A549 (cell line): ENCODE measurements at regions not wholly inside any gene's neighbourhood (a gene's known extent, or its start where the extent isn't known, plus 50 kb on each side); places are given as distances from the start of the nearest gene placed in this dataset.

ENCODE experiments used
- ATAC-seq, 2 experiments: fragments of 200-7000 bp in 1 of 2; fragments of >200 bp in 1 of 2; cut with Nextera tagmentation in 1 of 2; cut with Tn5 transposase in 1 of 2; 3 replicates each; pipeline versions ENCODE4 v1.8.0 to v1.9.1; 2018 to 2020; ENCODE audit warnings: mild to moderate bottlenecking in 1 of 2, moderate library complexity in 1 of 2
- CTCF ChIA-PET: fragments of 300-600 bp; sonication (Branson Sonifier 250); formaldehyde crosslinking; extraction: SDS; loops from one replicate; lab custom pipeline; 2021; ENCODE audit warnings: antibody characterized with exemption, inconsistent platforms; lab: Yijun Ruan, JAX
- POLR2A ChIA-PET: fragments of 350-600 bp; formaldehyde crosslinking; extraction: SDS; loops from one replicate; lab custom pipeline; 2021; ENCODE audit warnings: antibody characterized with exemption, inconsistent platforms; lab: Yijun Ruan, JAX
- DNase-seq, 2 experiments: peaks; one replicate each; pipeline versions ENCODE4 v3.0.0 to v3.0.0-alpha.2; 2011 to 2016; ENCODE audit warnings: low read depth in 1 of 2, low spot score in 1 of 2
- FAIRE-seq: peaks from 2 replicates; lab custom pipeline; 2011; peaks lifted over from hg19 to GRCh38; lab: Jason Lieb, UNC
- H3K27ac ChIP-seq, 2 experiments: fragments of >200 bp; sonication (Bioruptor Twin); formaldehyde crosslinking; 3 replicates each; pipeline ENCODE4 v1.5.1; 2016 to 2017
- H3K4me1 ChIP-seq: fragments of >200 bp; sonication (Bioruptor Twin); formaldehyde crosslinking; 3 replicates; pipeline ENCODE4 v1.6.1; 2016
- H3K4me2 ChIP-seq: fragments of >200 bp; sonication (Bioruptor Twin); formaldehyde crosslinking; 3 replicates; pipeline ENCODE4 v1.6.1; 2016
- H3K4me3 ChIP-seq: fragments of >200 bp; sonication (Bioruptor Twin); formaldehyde crosslinking; 3 replicates; pipeline ENCODE4 v1.5.1; 2016
- H3K9me3 ChIP-seq: fragments of >200 bp; sonication (Bioruptor Twin); formaldehyde crosslinking; 3 replicates; pipeline ENCODE4 v1.6.1; 2016
- ESRRA ChIP-seq: fragments of 150-350 bp; IDR thresholded peaks from 2 replicates; pipeline ENCODE4 v1.6.1; 2014; ENCODE audit warnings: mild to moderate bottlenecking, low read length, borderline replicate concordance
- GATA3 ChIP-seq: IDR thresholded peaks from 2 replicates; pipeline ENCODE4 v1.6.1; 2012; ENCODE audit warnings: borderline replicate concordance
- HOXA7 ChIP-seq: fragments of 250-450 bp; sonication (Bioruptor Pico); IDR thresholded peaks from 2 replicates; pipeline ENCODE4 v1.5.0; 2020; ENCODE audit warnings: mild to moderate bottlenecking, moderate library complexity
- HOXB5 ChIP-seq: fragments of 250-450 bp; sonication (Bioruptor Pico); IDR thresholded peaks from 2 replicates; pipeline ENCODE4 v1.5.0; 2020; ENCODE audit warnings: mild to moderate bottlenecking, moderate library complexity
- KDM5A ChIP-seq: fragments of 200-600 bp; sonication (generic); IDR thresholded peaks from 2 replicates; pipeline ENCODE4 v1.6.1; 2016; ENCODE audit warnings: antibody characterized with exemption, mild to moderate bottlenecking
- ZFP36 ChIP-seq: fragments of 450-650 bp; IDR thresholded peaks from 2 replicates; pipeline ENCODE4 v1.6.1; 2014; ENCODE audit warnings: borderline replicate concordance; ENCODE audit not compliant: partially characterized antibody
- ZNF302 ChIP-seq: fragments of 250-450 bp; sonication (Bioruptor Pico); IDR thresholded peaks from 2 replicates; pipeline ENCODE4 v1.9.0; 2021; ENCODE audit warnings: inconsistent platforms, mild to moderate bottlenecking, moderate library complexity
- ZSCAN20 ChIP-seq: fragments of 250-450 bp; sonication (Bioruptor Pico); IDR thresholded peaks from 2 replicates; pipeline ENCODE4 v1.8.0; 2022; ENCODE audit warnings: mild to moderate bottlenecking, moderate library complexity
- WGBS: methylation state at CpG from one replicate; pipeline ENCODE4 v1.1.6; 2017; ENCODE audit errors: missing lambda C conversion rate; 5-methylcytosine and 5-hydroxymethylcytosine counted together
- TF ChIP-seq, protein P1 (sequence below): IDR thresholded peaks from 2 replicates; pipeline ENCODE4 v1.6.1; 2012; ENCODE audit warnings: low read depth, borderline replicate concordance
- TF ChIP-seq, protein P2 (sequence below): fragments of 250-450 bp; sonication (Bioruptor Pico); IDR thresholded peaks from 2 replicates; pipeline ENCODE4 v1.5.0; 2020; ENCODE audit warnings: low read depth, mild to moderate bottlenecking, moderate library complexity
- TF ChIP-seq, protein P3 (sequence below): fragments of >200 bp; sonication (Bioruptor Twin); formaldehyde crosslinking; IDR thresholded peaks from 3 replicates; pipeline ENCODE4 v1.5.1; 2016
- TF ChIP-seq, protein P4 (sequence below): fragments of 250-450 bp; sonication (Bioruptor Pico); IDR thresholded peaks from 2 replicates; pipeline ENCODE4 v1.5.0; 2021; ENCODE audit warnings: mild to moderate bottlenecking, moderate library complexity, borderline replicate concordance
- TF ChIP-seq, protein P5 (sequence below): fragments of 150-350 bp; IDR thresholded peaks from 2 replicates; pipeline ENCODE4 v1.6.1; 2014; ENCODE audit warnings: low read depth, mild to moderate bottlenecking, low read length
- TF ChIP-seq, protein P6 (sequence below): IDR thresholded peaks from 2 replicates; pipeline ENCODE4 v1.6.1; 2012
- TF ChIP-seq, protein P7 (sequence below): fragments of >200 bp; sonication (Bioruptor Twin); formaldehyde crosslinking; IDR thresholded peaks from 3 replicates; pipeline ENCODE4 v1.6.1; 2016

DNA sequence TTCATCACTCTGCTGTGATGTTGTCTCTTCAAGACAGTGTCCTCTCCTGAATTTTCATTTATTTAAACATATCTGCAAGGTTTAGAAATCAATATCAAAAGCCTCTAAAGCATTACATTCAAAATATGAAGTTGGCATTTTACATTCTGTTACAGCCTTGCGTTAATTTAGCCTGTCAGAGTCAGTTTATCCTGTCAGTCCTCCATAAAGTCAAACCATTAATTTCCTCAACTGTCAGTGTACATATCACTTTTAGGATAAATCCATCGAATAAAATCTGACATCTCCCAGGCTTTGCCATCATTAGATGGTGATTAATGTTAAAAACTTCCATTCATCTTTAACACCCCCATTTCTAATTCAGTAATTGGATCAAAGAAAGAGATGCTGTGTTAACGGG is 77.0 kb downstream of the NPY start:
- Histone ChIP-seq H3K4me1 (no peaks in the 10 kb centered on the region), H3K9me3 (no peaks in the 10 kb centered on the region; the same call in 2 of the 3 replicates), H3K27ac (no peak overlapping the region), H3K4me2 (no peak overlapping the region), H3K4me3 (no peak overlapping the region)
- WGBS, result 20% methylated on average over 3 of the region's 3 CpGs
- ChIA-PET CTCF (no interaction called here), POLR2A (no interaction called here)
- TF ChIP-seq HOXA7 (no peak), ZFP36 (no peak), ESRRA (no peak), GATA3 (no peak), ZSCAN20 (CRISPR knock-in tag) (no peak), KDM5A (no peak)
- TF ChIP-seq, protein P1, sequence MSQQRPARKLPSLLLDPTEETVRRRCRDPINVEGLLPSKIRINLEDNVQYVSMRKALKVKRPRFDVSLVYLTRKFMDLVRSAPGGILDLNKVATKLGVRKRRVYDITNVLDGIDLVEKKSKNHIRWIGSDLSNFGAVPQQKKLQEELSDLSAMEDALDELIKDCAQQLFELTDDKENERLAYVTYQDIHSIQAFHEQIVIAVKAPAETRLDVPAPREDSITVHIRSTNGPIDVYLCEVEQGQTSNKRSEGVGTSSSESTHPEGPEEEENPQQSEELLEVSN, result no peak
- TF ChIP-seq, protein P2, sequence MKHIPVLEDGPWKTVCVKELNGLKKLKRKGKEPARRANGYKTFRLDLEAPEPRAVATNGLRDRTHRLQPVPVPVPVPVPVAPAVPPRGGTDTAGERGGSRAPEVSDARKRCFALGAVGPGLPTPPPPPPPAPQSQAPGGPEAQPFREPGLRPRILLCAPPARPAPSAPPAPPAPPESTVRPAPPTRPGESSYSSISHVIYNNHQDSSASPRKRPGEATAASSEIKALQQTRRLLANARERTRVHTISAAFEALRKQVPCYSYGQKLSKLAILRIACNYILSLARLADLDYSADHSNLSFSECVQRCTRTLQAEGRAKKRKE (CRISPR knock-in tag), result no peak
- TF ChIP-seq, protein P3, sequence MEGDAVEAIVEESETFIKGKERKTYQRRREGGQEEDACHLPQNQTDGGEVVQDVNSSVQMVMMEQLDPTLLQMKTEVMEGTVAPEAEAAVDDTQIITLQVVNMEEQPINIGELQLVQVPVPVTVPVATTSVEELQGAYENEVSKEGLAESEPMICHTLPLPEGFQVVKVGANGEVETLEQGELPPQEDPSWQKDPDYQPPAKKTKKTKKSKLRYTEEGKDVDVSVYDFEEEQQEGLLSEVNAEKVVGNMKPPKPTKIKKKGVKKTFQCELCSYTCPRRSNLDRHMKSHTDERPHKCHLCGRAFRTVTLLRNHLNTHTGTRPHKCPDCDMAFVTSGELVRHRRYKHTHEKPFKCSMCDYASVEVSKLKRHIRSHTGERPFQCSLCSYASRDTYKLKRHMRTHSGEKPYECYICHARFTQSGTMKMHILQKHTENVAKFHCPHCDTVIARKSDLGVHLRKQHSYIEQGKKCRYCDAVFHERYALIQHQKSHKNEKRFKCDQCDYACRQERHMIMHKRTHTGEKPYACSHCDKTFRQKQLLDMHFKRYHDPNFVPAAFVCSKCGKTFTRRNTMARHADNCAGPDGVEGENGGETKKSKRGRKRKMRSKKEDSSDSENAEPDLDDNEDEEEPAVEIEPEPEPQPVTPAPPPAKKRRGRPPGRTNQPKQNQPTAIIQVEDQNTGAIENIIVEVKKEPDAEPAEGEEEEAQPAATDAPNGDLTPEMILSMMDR, result no peak
- TF ChIP-seq, protein P4, sequence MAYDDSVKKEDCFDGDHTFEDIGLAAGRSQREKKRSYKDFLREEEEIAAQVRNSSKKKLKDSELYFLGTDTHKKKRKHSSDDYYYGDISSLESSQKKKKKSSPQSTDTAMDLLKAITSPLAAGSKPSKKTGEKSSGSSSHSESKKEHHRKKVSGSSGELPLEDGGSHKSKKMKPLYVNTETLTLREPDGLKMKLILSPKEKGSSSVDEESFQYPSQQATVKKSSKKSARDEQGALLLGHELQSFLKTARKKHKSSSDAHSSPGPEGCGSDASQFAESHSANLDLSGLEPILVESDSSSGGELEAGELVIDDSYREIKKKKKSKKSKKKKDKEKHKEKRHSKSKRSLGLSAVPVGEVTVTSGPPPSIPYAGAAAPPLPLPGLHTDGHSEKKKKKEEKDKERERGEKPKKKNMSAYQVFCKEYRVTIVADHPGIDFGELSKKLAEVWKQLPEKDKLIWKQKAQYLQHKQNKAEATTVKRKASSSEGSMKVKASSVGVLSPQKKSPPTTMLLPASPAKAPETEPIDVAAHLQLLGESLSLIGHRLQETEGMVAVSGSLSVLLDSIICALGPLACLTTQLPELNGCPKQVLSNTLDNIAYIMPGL, result no peak
- TF ChIP-seq, protein P5, sequence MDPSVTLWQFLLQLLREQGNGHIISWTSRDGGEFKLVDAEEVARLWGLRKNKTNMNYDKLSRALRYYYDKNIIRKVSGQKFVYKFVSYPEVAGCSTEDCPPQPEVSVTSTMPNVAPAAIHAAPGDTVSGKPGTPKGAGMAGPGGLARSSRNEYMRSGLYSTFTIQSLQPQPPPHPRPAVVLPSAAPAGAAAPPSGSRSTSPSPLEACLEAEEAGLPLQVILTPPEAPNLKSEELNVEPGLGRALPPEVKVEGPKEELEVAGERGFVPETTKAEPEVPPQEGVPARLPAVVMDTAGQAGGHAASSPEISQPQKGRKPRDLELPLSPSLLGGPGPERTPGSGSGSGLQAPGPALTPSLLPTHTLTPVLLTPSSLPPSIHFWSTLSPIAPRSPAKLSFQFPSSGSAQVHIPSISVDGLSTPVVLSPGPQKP, result no peak
- TF ChIP-seq, protein P6, sequence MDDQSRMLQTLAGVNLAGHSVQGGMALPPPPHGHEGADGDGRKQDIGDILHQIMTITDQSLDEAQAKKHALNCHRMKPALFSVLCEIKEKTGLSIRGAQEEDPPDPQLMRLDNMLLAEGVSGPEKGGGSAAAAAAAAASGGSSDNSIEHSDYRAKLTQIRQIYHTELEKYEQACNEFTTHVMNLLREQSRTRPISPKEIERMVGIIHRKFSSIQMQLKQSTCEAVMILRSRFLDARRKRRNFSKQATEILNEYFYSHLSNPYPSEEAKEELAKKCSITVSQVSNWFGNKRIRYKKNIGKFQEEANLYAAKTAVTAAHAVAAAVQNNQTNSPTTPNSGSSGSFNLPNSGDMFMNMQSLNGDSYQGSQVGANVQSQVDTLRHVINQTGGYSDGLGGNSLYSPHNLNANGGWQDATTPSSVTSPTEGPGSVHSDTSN, result no peak
- TF ChIP-seq, protein P7, sequence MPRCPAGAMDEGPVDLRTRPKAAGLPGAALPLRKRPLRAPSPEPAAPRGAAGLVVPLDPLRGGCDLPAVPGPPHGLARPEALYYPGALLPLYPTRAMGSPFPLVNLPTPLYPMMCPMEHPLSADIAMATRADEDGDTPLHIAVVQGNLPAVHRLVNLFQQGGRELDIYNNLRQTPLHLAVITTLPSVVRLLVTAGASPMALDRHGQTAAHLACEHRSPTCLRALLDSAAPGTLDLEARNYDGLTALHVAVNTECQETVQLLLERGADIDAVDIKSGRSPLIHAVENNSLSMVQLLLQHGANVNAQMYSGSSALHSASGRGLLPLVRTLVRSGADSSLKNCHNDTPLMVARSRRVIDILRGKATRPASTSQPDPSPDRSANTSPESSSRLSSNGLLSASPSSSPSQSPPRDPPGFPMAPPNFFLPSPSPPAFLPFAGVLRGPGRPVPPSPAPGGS, result no peak
- ATAC-seq (no peak), DNase-seq (no peak), FAIRE-seq (no peak)

DNA sequence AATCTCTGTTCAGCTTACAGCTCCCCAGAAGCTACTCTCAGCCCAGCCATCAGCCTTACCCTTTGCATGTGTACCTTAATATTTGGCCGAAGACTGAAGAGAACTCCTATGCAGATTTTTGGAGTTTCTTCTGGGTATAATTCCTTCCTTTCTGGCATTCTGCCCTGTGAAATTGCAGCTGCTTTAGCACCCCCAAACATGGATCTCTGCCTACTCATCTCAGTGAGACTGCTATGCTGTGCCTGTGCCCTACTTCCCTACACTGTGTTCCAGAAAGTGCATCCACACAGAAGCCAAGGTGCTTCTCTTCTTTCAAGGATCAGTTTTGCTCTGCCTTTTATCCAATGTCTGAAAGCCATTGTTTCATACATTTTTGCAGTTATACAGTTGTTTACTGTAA is 81.6 kb downstream of the NPY start:
- 24% methylated on average over 1 of the region's 1 CpG for WGBS
- no peak overlapping the region for H3K4me2 ChIP-seq
- ChIA-PET CTCF (no interaction called here), POLR2A (no interaction called here)
- H3K9me3 ChIP-seq, result no peaks in the 10 kb centered on the region; the same call in 2 of the 3 replicates
- no peak overlapping the region for H3K27ac ChIP-seq
- no peak overlapping the region for H3K4me3 ChIP-seq
- ATAC-seq (no peak), DNase-seq (no peak), FAIRE-seq (no peak)
- no peaks in the 10 kb centered on the region for H3K4me1 ChIP-seq
- TF ChIP-seq HOXB5 (CRISPR knock-in tag) (no peak), ZNF302 (CRISPR knock-in tag) (no peak)
